Caki2 (cell line): ENCODE measurements at regions not wholly inside any gene's neighbourhood (a gene's known extent, or its start where the extent isn't known, plus 50 kb on each side); places are given as distances from the start of the nearest gene placed in this dataset.
A peak's percentile ranks its signal among the peaks of the same experiment; 100 is the strongest.

Source experiments
- DNase-seq: peaks from one replicate; pipeline ENCODE4 v3.0.0-alpha.2; 2015; ENCODE audit warnings: low read depth
- in situ Hi-C: cut with HindIII; loops from 2 replicates; pipeline ENCODE4 v1.10.0; 2016; ENCODE audit warnings: low sequenced_read_pairs, low pct_unique_long_range_greater_than_20kb, mixed read lengths

GRCh38 chr4:19711871-19712270, 539.8 kb upstream of the SLIT2 start:
- no peak for DNase-seq
- in situ Hi-C loops: no loop called here

GRCh38 chr4:19707876-19708275, 543.8 kb upstream of the SLIT2 start:
- in situ Hi-C loops: no loop called here
- peak; percentile 54 for DNase-seq

GRCh38 chr4:19703391-19703790, 548.3 kb upstream of the SLIT2 start:
- no peak for DNase-seq
- in situ Hi-C loops: no loop called here

- DNase-seq: no peak
- in situ Hi-C loops: no loop called here
These were observed 550.7 kb upstream of the SLIT2 start for GRCh38 chr4:19700992-19701391.

- in situ Hi-C loops: no loop called here
- no peak for DNase-seq
These were observed 552.7 kb upstream of the SLIT2 start for GRCh38 chr4:19698961-19699360.

GRCh38 chr4:19694812-19695211, 556.9 kb upstream of the SLIT2 start:
- no peak for DNase-seq
- in situ Hi-C loops: no loop called here

GRCh38 chr4:19693936-19694570, 557.7 kb upstream of the SLIT2 start:
- DNase-seq: no peak
- in situ Hi-C loops: no loop called here

- in situ Hi-C loops: no loop called here
- DNase-seq: peak; percentile 54
These were observed 562.2 kb upstream of the SLIT2 start for GRCh38 chr4:19689511-19689910.

- in situ Hi-C loops: no loop called here
- DNase-seq: no peak
These were observed 565.2 kb upstream of the SLIT2 start for GRCh38 chr4:19686456-19686855.

- in situ Hi-C loops: no loop called here
- no peak for DNase-seq
These were observed 567.6 kb upstream of the SLIT2 start for GRCh38 chr4:19684084-19684483.

- in situ Hi-C loops: no loop called here
- DNase-seq: no peak
These were observed 568.3 kb upstream of the SLIT2 start for GRCh38 chr4:19683426-19683825.

- in situ Hi-C loops: no loop called here
- DNase-seq: no peak
These were observed 574.5 kb upstream of the SLIT2 start for GRCh38 chr4:19677211-19677610.

GRCh38 chr4:19675172-19675811, 576.4 kb upstream of the SLIT2 start:
- in situ Hi-C loops: no loop called here
- DNase-seq: no peak

- DNase-seq: peak; percentile 28
- in situ Hi-C loops: no loop called here
These were observed 592.6 kb upstream of the SLIT2 start for GRCh38 chr4:19659101-19659500.

- no peak for DNase-seq
- in situ Hi-C loops: no loop called here
These were observed 593.8 kb upstream of the SLIT2 start for GRCh38 chr4:19657856-19658255.

GRCh38 chr4:19655666-19656065, 596.0 kb upstream of the SLIT2 start:
- in situ Hi-C loops: no loop called here
- no peak for DNase-seq

- in situ Hi-C loops: no loop called here
- DNase-seq: no peak
These were observed 600.5 kb upstream of the SLIT2 start for GRCh38 chr4:19650903-19651864.

- in situ Hi-C loops: no loop called here
- no peak for DNase-seq
These were observed 606.1 kb upstream of the SLIT2 start for GRCh38 chr4:19645589-19645988.

- in situ Hi-C loops: no loop called here
- no peak for DNase-seq
These were observed 615.3 kb upstream of the SLIT2 start for GRCh38 chr4:19636451-19636850.
